Endothelial cell of umbilical vein (primary cell): ENCODE measurements at regions not wholly inside any gene's neighbourhood (a gene's known extent, or its start where the extent isn't known, plus 50 kb on each side); places are given as distances from the start of the nearest gene placed in this dataset.

Source experiments
- EZH2 ChIP-seq: IDR thresholded peaks from 2 replicates; pipeline ENCODE4 v1.6.1; 2012; ENCODE audit warnings: borderline replicate concordance, low read depth, mild to moderate bottlenecking, moderate library complexity, low read length, inconsistent platforms; ENCODE audit not compliant: severe bottlenecking
- FOS ChIP-seq: IDR thresholded peaks from 2 replicates; pipeline ENCODE4 v1.6.1; 2011; ENCODE audit warnings: mild to moderate bottlenecking, low read length, moderate library complexity, borderline replicate concordance; ENCODE audit not compliant: insufficient read depth
- GATA2 ChIP-seq: IDR thresholded peaks from 2 replicates; pipeline ENCODE4 v1.7.0; 2011; ENCODE audit warnings: low read depth, mild to moderate bottlenecking, moderate library complexity, mixed read lengths, low read length; ENCODE audit not compliant: insufficient read length, insufficient read depth
- JUN ChIP-seq: IDR thresholded peaks from 2 replicates; pipeline ENCODE4 v1.6.1; 2011; ENCODE audit warnings: borderline replicate concordance, low read depth; ENCODE audit not compliant: insufficient read length, insufficient read depth
- MYC ChIP-seq: IDR thresholded peaks from one replicate; pipeline ENCODE4 v1.6.1; 2011; ENCODE audit warnings: mild to moderate bottlenecking, low read depth, low read length
- POLR2A ChIP-seq: IDR thresholded peaks from 2 replicates; pipeline ENCODE4 v1.6.1; 2012; ENCODE audit warnings: low read depth, mild to moderate bottlenecking, control low read depth, low read length
- POLR2AphosphoS5 ChIP-seq: IDR thresholded peaks from 2 replicates; pipeline ENCODE4 v1.6.1; 2012; ENCODE audit warnings: low read depth, mild to moderate bottlenecking, control low read depth, low read length, moderate library complexity; ENCODE audit not compliant: insufficient read depth
- TF ChIP-seq, protein P1 (sequence below), 2 donors: IDR thresholded peaks; 1 replicate in 1 of 2; 2 replicates in 1 of 2; pipeline ENCODE4 v1.5.1; 2011; ENCODE audit warnings: low read length in 2 of 2, mild to moderate bottlenecking in 2 of 2, moderate library complexity in 2 of 2, control low read depth in 1 of 2, inconsistent platforms in 1 of 2, low read depth in 1 of 2; ENCODE audit not compliant: insufficient read depth in 1 of 2; ENCODE audit errors: extremely low read depth in 1 of 2
- TF ChIP-seq, protein P2 (sequence below): IDR thresholded peaks from 2 replicates; pipeline ENCODE4 v1.6.1; 2011; ENCODE audit not compliant: insufficient read depth, insufficient read length

DNA sequence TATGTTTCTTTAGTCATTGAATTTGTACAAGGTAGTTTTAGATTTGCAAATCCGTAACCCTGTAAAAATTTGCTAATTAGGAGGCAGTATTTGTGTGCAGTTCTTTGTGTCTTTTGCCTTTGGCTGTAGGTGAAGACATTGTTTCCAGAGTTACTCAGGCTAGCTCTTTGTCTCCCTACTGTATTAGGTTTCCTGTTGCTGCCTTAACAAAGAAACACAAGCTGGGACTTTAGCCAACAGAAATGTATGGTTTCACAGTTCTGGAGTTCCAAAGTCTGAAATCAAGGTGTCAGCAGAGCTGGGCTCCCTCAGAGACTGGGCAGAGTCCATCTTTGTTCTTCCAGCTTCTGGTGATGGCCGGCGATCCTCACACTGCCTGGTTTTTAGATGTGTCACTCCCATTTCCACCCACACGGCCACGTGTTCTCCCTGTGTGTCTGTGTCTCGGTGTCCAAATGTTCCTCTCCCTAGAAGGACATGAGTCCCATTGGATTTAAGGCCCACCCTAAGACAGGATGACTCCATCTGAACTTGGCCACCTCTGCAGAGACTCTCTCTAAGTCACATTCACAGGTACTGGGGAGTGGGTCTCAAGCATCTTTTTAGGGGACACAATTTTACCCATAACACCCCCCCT is 309.7 kb downstream of the GALR1 start:
- TF ChIP-seq, protein P1, sequence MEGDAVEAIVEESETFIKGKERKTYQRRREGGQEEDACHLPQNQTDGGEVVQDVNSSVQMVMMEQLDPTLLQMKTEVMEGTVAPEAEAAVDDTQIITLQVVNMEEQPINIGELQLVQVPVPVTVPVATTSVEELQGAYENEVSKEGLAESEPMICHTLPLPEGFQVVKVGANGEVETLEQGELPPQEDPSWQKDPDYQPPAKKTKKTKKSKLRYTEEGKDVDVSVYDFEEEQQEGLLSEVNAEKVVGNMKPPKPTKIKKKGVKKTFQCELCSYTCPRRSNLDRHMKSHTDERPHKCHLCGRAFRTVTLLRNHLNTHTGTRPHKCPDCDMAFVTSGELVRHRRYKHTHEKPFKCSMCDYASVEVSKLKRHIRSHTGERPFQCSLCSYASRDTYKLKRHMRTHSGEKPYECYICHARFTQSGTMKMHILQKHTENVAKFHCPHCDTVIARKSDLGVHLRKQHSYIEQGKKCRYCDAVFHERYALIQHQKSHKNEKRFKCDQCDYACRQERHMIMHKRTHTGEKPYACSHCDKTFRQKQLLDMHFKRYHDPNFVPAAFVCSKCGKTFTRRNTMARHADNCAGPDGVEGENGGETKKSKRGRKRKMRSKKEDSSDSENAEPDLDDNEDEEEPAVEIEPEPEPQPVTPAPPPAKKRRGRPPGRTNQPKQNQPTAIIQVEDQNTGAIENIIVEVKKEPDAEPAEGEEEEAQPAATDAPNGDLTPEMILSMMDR (IDR thresholded peaks at IDR 0.05; ENCODE audit: extremely low read depth in 1 of 2, insufficient read depth in 1 of 2, low read depth in 1 of 2, low read length in 2 of 2) = no peak
- TF ChIP-seq POLR2A = no peak
- TF ChIP-seq, protein P2, sequence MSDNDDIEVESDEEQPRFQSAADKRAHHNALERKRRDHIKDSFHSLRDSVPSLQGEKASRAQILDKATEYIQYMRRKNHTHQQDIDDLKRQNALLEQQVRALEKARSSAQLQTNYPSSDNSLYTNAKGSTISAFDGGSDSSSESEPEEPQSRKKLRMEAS = no peak
- no peak for TF ChIP-seq MYC
- TF ChIP-seq POLR2AphosphoS5 = no peak
- no peak for TF ChIP-seq EZH2
- no peak for TF ChIP-seq GATA2
- TF ChIP-seq JUN = no peak
- TF ChIP-seq FOS = no peak
